H1 (cell line): ENCODE measurements at regions not wholly inside any gene's neighbourhood (a gene's known extent, or its start where the extent isn't known, plus 50 kb on each side); places are given as distances from the start of the nearest gene placed in this dataset.

Experiments used
- CTCF ChIA-PET: fragments of 300-600 bp; sonication (Branson Sonifier 250); formaldehyde crosslinking; loops from one replicate; lab custom pipeline; 2021; ENCODE audit not compliant: partially characterized antibody; lab: Charles Lee
- POLR2A ChIA-PET: fragments of 300-600 bp; sonication (Branson Sonifier 250); formaldehyde crosslinking; loops from one replicate; lab custom pipeline; 2021; ENCODE audit warnings: inconsistent platforms; ENCODE audit not compliant: partially characterized antibody; lab: Charles Lee
- DNase-seq, 2 experiments: peaks; one replicate each; pipeline versions ENCODE4 v3.0.0 to v3.0.0-alpha.2; 2010 to 2022; ENCODE audit warnings: low spot score in 2 of 2, low read depth in 1 of 2, mixed read lengths in 1 of 2
- FAIRE-seq: peaks from 2 replicates; lab custom pipeline; 2011; peaks lifted over from hg19 to GRCh38; lab: Jason Lieb, UNC
- H2AFZ ChIP-seq: 2 replicates; pipeline ENCODE4 v1.8.1; 2012; ENCODE audit warnings: low read length, inconsistent platforms
- H2AK5ac ChIP-seq: 2 replicates; pipeline ENCODE4 v1.6.1; 2013; ENCODE audit warnings: low read depth, low read length
- H2BK120ac ChIP-seq: replicated peaks from 2 replicates; pipeline ENCODE3; 2013; ENCODE audit warnings: low read depth, low read length, inconsistent platforms
- H2BK12ac ChIP-seq: 2 replicates; pipeline ENCODE4 v1.6.1; 2013; ENCODE audit warnings: low read depth, low read length
- H2BK15ac ChIP-seq: 2 replicates; pipeline ENCODE4 v1.6.1; 2013; ENCODE audit warnings: low read length
- H2BK20ac ChIP-seq: 2 replicates; pipeline ENCODE4 v1.6.1; 2013; ENCODE audit warnings: low read length
- H2BK5ac ChIP-seq: 2 replicates; pipeline ENCODE4 v1.6.1; 2013; ENCODE audit warnings: low read depth, low read length
- H3K14ac ChIP-seq: 2 replicates; pipeline ENCODE4 v1.6.1; 2013; ENCODE audit warnings: inconsistent platforms; ENCODE audit not compliant: insufficient read length
- H3K18ac ChIP-seq: 2 replicates; pipeline ENCODE4 v1.6.1; 2013; ENCODE audit warnings: low read length; ENCODE audit errors: extremely low read depth
- H3K23ac ChIP-seq: 2 replicates; pipeline ENCODE4 v1.6.1; 2013; ENCODE audit warnings: inconsistent platforms; ENCODE audit not compliant: insufficient read length
- H3K23me2 ChIP-seq: 2 replicates; pipeline ENCODE4 v1.6.1; 2013; ENCODE audit warnings: low read depth, low read length
- H3K27ac ChIP-seq: 2 replicates; pipeline ENCODE4 v1.6.1; 2011; ENCODE audit warnings: low read depth, low read length, inconsistent platforms
- H3K27me3 ChIP-seq, 4 experiments: replicated peaks in 1 of 4; 1 replicate in 1 of 4; 2 replicates in 3 of 4; pipeline versions ENCODE4 v1.6.1 to v1.8.1; 2011 to 2013; ENCODE audit warnings: low read length in 3 of 4, mild to moderate bottlenecking in 3 of 4, inconsistent platforms in 2 of 4, mixed read lengths in 2 of 4, moderate library complexity in 1 of 4; ENCODE audit not compliant: control insufficient read depth in 3 of 4, insufficient read depth in 3 of 4; ENCODE audit errors: extremely low read depth in 1 of 4
- H3K36me3 ChIP-seq, 4 experiments: 2 replicates each; pipeline versions ENCODE4 v1.6.1 to v1.8.1; 2011 to 2013; ENCODE audit warnings: mild to moderate bottlenecking in 4 of 4, low read length in 3 of 4, moderate library complexity in 2 of 4, control low read depth in 1 of 4, inconsistent platforms in 1 of 4; ENCODE audit not compliant: insufficient read depth in 4 of 4, control insufficient read depth in 2 of 4
- H3K4ac ChIP-seq: replicated peaks from 2 replicates; pipeline ENCODE3; 2013; ENCODE audit warnings: low read length, low read depth, mixed read lengths, inconsistent platforms; ENCODE audit not compliant: insufficient read length
- H3K4me1 ChIP-seq, 4 experiments: replicated peaks in 1 of 4; 1 replicate in 1 of 4; 2 replicates in 3 of 4; pipeline versions ENCODE4 v1.6.1 to v1.8.1; 2011 to 2013; ENCODE audit warnings: low read length in 3 of 4, inconsistent platforms in 2 of 4, mixed read lengths in 1 of 4; ENCODE audit not compliant: insufficient read depth in 4 of 4, control insufficient read depth in 3 of 4
- H3K4me2 ChIP-seq, 2 experiments: 2 replicates each; pipeline versions ENCODE4 v1.6.1 to v1.8.1; 2011 to 2013; ENCODE audit warnings: low read depth in 2 of 2, low read length in 2 of 2, control low read depth in 1 of 2, inconsistent platforms in 1 of 2, mild to moderate bottlenecking in 1 of 2; ENCODE audit not compliant: insufficient read depth in 1 of 2
- H3K4me3 ChIP-seq, 4 experiments: fragments of 200-600, 300-600 bp in 1 of 4; sonication (generic), shearing (Covaris generic), sonication (Bioruptor Twin) in 1 of 4; 2 replicates each; pipeline versions ENCODE4 v1.5.1 to v1.8.1; 2011 to 2016; ENCODE audit warnings: low read length in 4 of 4, low read depth in 3 of 4, control low read depth in 2 of 4, inconsistent platforms in 2 of 4, mild to moderate bottlenecking in 2 of 4, mixed read lengths in 1 of 4, moderate library complexity in 1 of 4; ENCODE audit not compliant: insufficient read depth in 2 of 4; ENCODE audit errors: extremely low read depth in 1 of 4
- H3K56ac ChIP-seq: replicated peaks from 2 replicates; pipeline ENCODE3; 2013; ENCODE audit warnings: low read depth, mild to moderate bottlenecking, mixed read lengths, low read length, inconsistent platforms; ENCODE audit not compliant: insufficient read length
- H3K79me1 ChIP-seq: 2 replicates; pipeline ENCODE4 v1.6.1; 2013; ENCODE audit warnings: low read depth, low read length, control low read depth
- H3K79me2 ChIP-seq, 2 experiments: 2 replicates each; pipeline versions ENCODE4 v1.6.1 to v1.8.1; 2012 to 2013; ENCODE audit warnings: low read length in 2 of 2, mild to moderate bottlenecking in 2 of 2, inconsistent platforms in 1 of 2; ENCODE audit not compliant: insufficient read depth in 2 of 2, control insufficient read depth in 1 of 2
- H3K9ac ChIP-seq, 4 experiments: replicated peaks in 1 of 4; 1 replicate in 1 of 4; 2 replicates in 3 of 4; pipeline versions ENCODE4 v1.6.1 to v1.8.1; 2011 to 2013; ENCODE audit warnings: low read depth in 3 of 4, low read length in 3 of 4, control low read depth in 2 of 4, mild to moderate bottlenecking in 2 of 4, moderate library complexity in 2 of 4, inconsistent platforms in 1 of 4; ENCODE audit errors: extremely low read depth in 1 of 4
- H3K9me3 ChIP-seq, 2 experiments: 2 replicates each; pipeline versions ENCODE4 v1.6.1 to v1.8.1; 2012 to 2013; ENCODE audit warnings: mild to moderate bottlenecking in 2 of 2, moderate library complexity in 2 of 2, control low read depth in 1 of 2, inconsistent platforms in 1 of 2, low read depth in 1 of 2, low read length in 1 of 2, mixed read lengths in 1 of 2; ENCODE audit not compliant: insufficient read depth in 2 of 2
- H4K20me1 ChIP-seq, 2 experiments: replicated peaks in 1 of 2; 2 replicates each; pipeline versions ENCODE3 to v1.8.1; 2011 to 2013; ENCODE audit warnings: inconsistent platforms in 2 of 2, low read length in 2 of 2, mild to moderate bottlenecking in 1 of 2; ENCODE audit not compliant: insufficient read depth in 2 of 2, control insufficient read depth in 1 of 2
- H4K5ac ChIP-seq: 2 replicates; pipeline ENCODE4 v1.6.1; 2013; ENCODE audit warnings: low read length, low read depth, mixed read lengths, inconsistent platforms; ENCODE audit not compliant: insufficient read length
- H4K8ac ChIP-seq: 2 replicates; pipeline ENCODE4 v1.8.0; 2013; ENCODE audit warnings: mild to moderate bottlenecking, moderate library complexity, low read length, inconsistent platforms; ENCODE audit not compliant: insufficient read depth; ENCODE audit errors: extremely low read depth
- H4K91ac ChIP-seq: replicated peaks from 2 replicates; pipeline ENCODE3; 2013; ENCODE audit warnings: low read length, mixed read lengths, inconsistent platforms; ENCODE audit not compliant: insufficient read length
- ATF3 ChIP-seq: IDR thresholded peaks from 2 replicates; pipeline ENCODE4 v1.6.1; 2011; ENCODE audit warnings: low read depth, mild to moderate bottlenecking, low read length; ENCODE audit not compliant: insufficient read depth
- CEBPB ChIP-seq: IDR thresholded peaks from 2 replicates; pipeline ENCODE4 v1.6.1; 2012; ENCODE audit warnings: low read depth, low read length
- WGBS, 2 experiments: shearing (Covaris generic) in 1 of 2; methylation state at CpG; one replicate each; pipeline versions ENCODE4 v1.1.6 to v1.1.7; 2013 to 2015; ENCODE audit warnings: low lambda C conversion rate in 2 of 2, mixed read lengths in 2 of 2, inconsistent platforms in 1 of 2, low coverage in 1 of 2, missing lambda C conversion rate in 1 of 2; ENCODE audit not compliant: insufficient replicate concordance in 2 of 2, insufficient coverage in 1 of 2, insufficient read length in 1 of 2; ENCODE audit errors: extremely low coverage in 1 of 2, missing lambda C conversion rate in 1 of 2; 5-methylcytosine and 5-hydroxymethylcytosine counted together

- no peak overlapping the region for H3K18ac ChIP-seq
- DNase-seq (no peak), FAIRE-seq (no peak)
- H3K9ac ChIP-seq = no peak overlapping the region
- peaks cover 0 to 2% (median 1%) of the 10 kb centered on the region in 4 experiments; a peak in 3 of 7 replicates for H3K27me3 ChIP-seq
- H2AFZ ChIP-seq = no peak overlapping the region
- ChIA-PET CTCF (interaction anchor here (0.7 to 7.1 kb wide), 7 partner anchors 19 to 220 kb away, joined by 3 to 70 read pairs (median 4); no protein-coding TSS in a partner anchor), POLR2A (no interaction called here)
- no peak overlapping the region for H3K56ac ChIP-seq
- H3K36me3 ChIP-seq = no peaks in the 10 kb centered on the region
- whole genome bisulfite sequencing, 2 experiments = 98% methylated on average over 2 of the region's 2 CpGs; no CpG with 5 or more reads in 1 of the 2 experiments
- no peak overlapping the region for H2BK120ac ChIP-seq
- no peak for TF ChIP-seq ATF3
- TF ChIP-seq CEBPB = peak; percentile 85; the same call in 1 of the 2 replicates
- H3K14ac ChIP-seq = no peak overlapping the region
- H3K23ac ChIP-seq = no peak overlapping the region
- no peaks in the 10 kb centered on the region for H3K79me1 ChIP-seq
- H4K20me1 ChIP-seq = no peaks in the 10 kb centered on the region
- no peak overlapping the region for H2BK20ac ChIP-seq
- no peak overlapping the region for H2AK5ac ChIP-seq
- no peak overlapping the region for H2BK12ac ChIP-seq
- H3K4ac ChIP-seq = no peak overlapping the region
- no peak overlapping the region for H4K8ac ChIP-seq
- no peak overlapping the region for H3K4me3 ChIP-seq
- no peaks in the 10 kb centered on the region for H3K9me3 ChIP-seq
- H4K91ac ChIP-seq = no peak overlapping the region
- H3K27ac ChIP-seq = no peak overlapping the region
- no peaks in the 10 kb centered on the region for H3K79me2 ChIP-seq
- H3K4me2 ChIP-seq = no peak overlapping the region
- no peak overlapping the region for H2BK5ac ChIP-seq
- H3K4me1 ChIP-seq = peaks cover 0 to under 1% (median under 1%) of the 10 kb centered on the region in 4 experiments; a peak in 1 of 7 replicates
- no peak overlapping the region for H4K5ac ChIP-seq
- H2BK15ac ChIP-seq = no peak overlapping the region
- no peaks in the 10 kb centered on the region for H3K23me2 ChIP-seq
These were observed 208.7 kb downstream of the LMX1A start for GRCh38 chr1:165147799-165148198.
